K562 (cell line): ENCODE measurements at regions not wholly inside any gene's neighbourhood (a gene's known extent, or its start where the extent isn't known, plus 50 kb on each side); places are given as distances from the start of the nearest gene placed in this dataset.

Experiments used
- ATAC-seq: fragments of 200-7000 bp; cut with Tn5 transposase; 3 replicates; pipeline ENCODE4 v1.9.1; 2020; ENCODE audit warnings: moderate library complexity
- BruUV-seq: library from RNA; stranded (reverse); fragments of 400-500 nt; replicated peaks from 2 replicates; lab custom pipeline; 2021; lab: Mats Ljungman, UMichigan
- CTCF ChIA-PET: fragments of 300-600 bp; formaldehyde crosslinking; extraction: SDS; loops from one replicate; lab custom pipeline; 2021; ENCODE audit warnings: low intra/inter-chr PET ratio; lab: Yijun Ruan, JAX
- POLR2A ChIA-PET: fragments of 300-600, 350-650 bp; sonication (Branson Sonifier 250); formaldehyde crosslinking; extraction: SDS; loops from one replicate; lab custom pipeline; 2021; ENCODE audit warnings: antibody characterized with exemption, inconsistent platforms; lab: Yijun Ruan, JAX
- DNase-seq, 4 experiments: peaks; one replicate each; pipeline versions ENCODE4 v3.0.0 to v3.0.0-alpha.2; 2011 to 2018; ENCODE audit warnings: low spot score in 3 of 4, mixed read lengths in 3 of 4; ENCODE audit errors: extremely low read depth in 1 of 4
- FAIRE-seq: peaks from 2 replicates; lab custom pipeline; 2011; peaks lifted over from hg19 to GRCh38; lab: Jason Lieb, UNC
- H2AFZ ChIP-seq: 2 replicates; pipeline ENCODE4 v1.6.0; 2011; ENCODE audit warnings: low read depth, low read length, control low read depth, inconsistent platforms
- H3K27ac ChIP-seq: fragments of 200-600 bp; 3 replicates; pipeline ENCODE4 v1.8.0; 2011; ENCODE audit warnings: low read depth, mild to moderate bottlenecking, control low read depth, inconsistent platforms, low read length, moderate library complexity, mixed read lengths; ENCODE audit errors: extremely low read depth
- H3K27me3 ChIP-seq, 2 experiments: fragments of 300-600 bp in 1 of 2; 2 replicates in 1 of 2; 3 replicates in 1 of 2; pipeline versions ENCODE4 v1.6.0 to v1.8.0; 2011; ENCODE audit warnings: inconsistent platforms in 2 of 2, low read length in 2 of 2, mild to moderate bottlenecking in 1 of 2, mixed read lengths in 1 of 2, moderate library complexity in 1 of 2; ENCODE audit not compliant: control insufficient read depth in 2 of 2, insufficient read depth in 2 of 2
- H3K36me3 ChIP-seq: fragments of 300-600 bp; 3 replicates; pipeline ENCODE4 v1.8.0; 2011; ENCODE audit warnings: mild to moderate bottlenecking, low read length, inconsistent platforms; ENCODE audit not compliant: control insufficient read depth, insufficient read depth
- H3K4me1 ChIP-seq, 2 experiments: fragments of 200-600 bp in 1 of 2; replicated peaks in 1 of 2; 2 replicates in 1 of 2; 3 replicates in 1 of 2; pipeline versions ENCODE4 v1.5.1 to v1.8.0; 2011; ENCODE audit warnings: inconsistent platforms in 2 of 2, low read length in 2 of 2, mild to moderate bottlenecking in 1 of 2, mixed read lengths in 1 of 2, moderate library complexity in 1 of 2; ENCODE audit not compliant: control insufficient read depth in 2 of 2, insufficient read depth in 2 of 2
- H3K4me2 ChIP-seq: 2 replicates; pipeline ENCODE4 v1.6.1; 2011; ENCODE audit warnings: low read length, control low read depth, inconsistent platforms, mixed read lengths; ENCODE audit not compliant: insufficient read depth
- H3K4me3 ChIP-seq: fragments of 200-600 bp; sonication (generic), shearing (Covaris generic); 2 replicates; pipeline ENCODE4 v1.5.1; 2016; ENCODE audit warnings: control low read depth, inconsistent platforms
- H3K79me2 ChIP-seq: fragments of 200-600 bp; 3 replicates; pipeline ENCODE4 v1.8.0; 2011; ENCODE audit warnings: low read length, inconsistent platforms; ENCODE audit not compliant: control insufficient read depth, insufficient read depth
- H3K9ac ChIP-seq, 2 experiments: 2 replicates each; pipeline versions ENCODE4 v1.6.0 to v1.6.1; 2011; ENCODE audit warnings: low read depth in 2 of 2, low read length in 2 of 2, control low read depth in 1 of 2, inconsistent platforms in 1 of 2, mild to moderate bottlenecking in 1 of 2, mixed read lengths in 1 of 2; ENCODE audit not compliant: insufficient read depth in 1 of 2
- H3K9me1 ChIP-seq: one replicate; pipeline ENCODE4 v1.6.0; 2011; ENCODE audit warnings: inconsistent platforms, mild to moderate bottlenecking, low read length, moderate library complexity; ENCODE audit not compliant: control insufficient read depth, insufficient read depth
- H3K9me3 ChIP-seq: replicated peaks from 2 replicates; pipeline ENCODE4 v1.5.1; 2011; ENCODE audit warnings: low read depth, low read length, inconsistent platforms; ENCODE audit not compliant: control insufficient read depth, insufficient read depth
- H4K20me1 ChIP-seq: replicated peaks from 2 replicates; pipeline ENCODE4 v1.6.1; 2011; ENCODE audit warnings: low read length, inconsistent platforms, mixed read lengths; ENCODE audit not compliant: control insufficient read depth, insufficient read depth
- DMBX1 ChIP-seq: fragments of 250-450 bp; sonication (Bioruptor Pico); IDR thresholded peaks from 2 replicates; pipeline ENCODE4 v1.8.0; 2022; ENCODE audit warnings: inconsistent platforms, mild to moderate bottlenecking, moderate library complexity, borderline replicate concordance
- EHMT2 ChIP-seq: fragments of 450-650 bp; IDR thresholded peaks from 2 replicates; pipeline ENCODE4 v1.6.1; 2018; ENCODE audit warnings: antibody characterized with exemption
- MIER1 ChIP-seq: fragments of 450-650 bp; IDR thresholded peaks from 2 replicates; pipeline ENCODE4 v1.6.1; 2016; ENCODE audit warnings: antibody characterized with exemption, mild to moderate bottlenecking, low read depth
- NONO ChIP-seq, 2 experiments: fragments of 200-400 bp in 1 of 2; fragments of 450-650 bp in 1 of 2; formaldehyde crosslinking in 1 of 2; IDR thresholded peaks; 2 replicates each; pipeline ENCODE4 v1.6.1; 2017; ENCODE audit warnings: low read depth in 2 of 2, mild to moderate bottlenecking in 2 of 2, moderate library complexity in 2 of 2, low read length in 1 of 2
- PTTG1 ChIP-seq: fragments of 450-650 bp; IDR thresholded peaks from 2 replicates; pipeline ENCODE4 v1.6.1; 2016; ENCODE audit warnings: low read depth, mild to moderate bottlenecking, missing genetic modification characterization, missing compliant biosample characterization
- REST ChIP-seq, 2 experiments: fragments of 450-650 bp; formaldehyde crosslinking in 1 of 2; IDR thresholded peaks; 2 replicates each; pipeline versions ENCODE4 v1.4.0 to v1.6.1; 2014 to 2020; ENCODE audit warnings: mild to moderate bottlenecking in 2 of 2, borderline replicate concordance in 1 of 2, low read depth in 1 of 2
- SMAD3 ChIP-seq: fragments of 450-650 bp; formaldehyde crosslinking; conservative IDR thresholded peaks from 2 replicates; pipeline ENCODE4 v1.4.0; 2020; ENCODE audit warnings: mild to moderate bottlenecking
- ZFPM2 ChIP-seq: fragments of 250-450 bp; sonication (Bioruptor Pico); IDR thresholded peaks from 2 replicates; pipeline ENCODE4 v1.5.1; 2022; ENCODE audit warnings: mild to moderate bottlenecking
- WGBS: fragments of 100-300 bp; shearing (Covaris generic); methylation state at CpG from one replicate; pipeline ENCODE4 v1.1.6; 2016; ENCODE audit warnings: low coverage, mixed read lengths; ENCODE audit not compliant: insufficient coverage; ENCODE audit errors: missing lambda C conversion rate; 5-methylcytosine and 5-hydroxymethylcytosine counted together
- in situ Hi-C: fragments of 300-500 bp; cut with MboI; formaldehyde crosslinking; loops from 4 replicates; pipeline ENCODE4 v1.15.0; 2018; ENCODE audit warnings: inconsistent platforms, mixed read lengths
- intact Hi-C: fragments of 100-400 bp; cut with micrococcal nuclease; formaldehyde crosslinking; loops from 2 replicates; pipeline ENCODE4 v1.14.2; 2022

GRCh38 chr2:41791523-41791922 lies 256.3 kb upstream of the PKDCC start:
- Histone ChIP-seq H3K4me2 (no peak overlapping the region), H3K36me3 (no peaks in the 10 kb centered on the region), H2AFZ (no peak overlapping the region), H3K4me1 (no peaks in the 10 kb centered on the region), H3K27me3 (no peaks in the 10 kb centered on the region), H3K79me2 (no peaks in the 10 kb centered on the region), H3K9me1 (no peaks in the 10 kb centered on the region), H3K27ac (no peak overlapping the region), H4K20me1 (no peaks in the 10 kb centered on the region), H3K4me3 (no peak overlapping the region), H3K9me3 (no peaks in the 10 kb centered on the region), H3K9ac (no peak overlapping the region)
- ChIA-PET CTCF (no interaction called here), POLR2A (interaction anchor here (0.6 kb wide), 1 partner anchor 1888 kb away, joined by 3 read pairs; no protein-coding TSS in a partner anchor)
- in situ Hi-C loops (no loop called here), intact Hi-C loops (no loop called here)
- DNase-seq (peak in 1 of 4 experiments; percentile 20), ATAC-seq (no peak), FAIRE-seq (peak; percentile 61)
- WGBS, result 0% methylated on average over 1 of the region's 1 CpG
- BruUV-seq, result no TSS peak
- TF ChIP-seq REST (IDR thresholded peaks at IDR 0.05; ENCODE audit: borderline replicate concordance) (peak; percentile 97), REST (CRISPR knock-in tag; IDR thresholded peaks at IDR 0.05; ENCODE audit: low read depth) (peak; percentile 93), ZFPM2 (CRISPR knock-in tag) (no peak), DMBX1 (CRISPR knock-in tag) (peak; percentile 38; the same call in 1 of the 2 replicates), EHMT2 (peak; percentile 95), PTTG1 (no peak), MIER1 (peak; percentile 77; the same call in 1 of the 2 replicates), NONO (IDR thresholded peaks at IDR 0.05; ENCODE audit: low read depth in 2 of 2, low read length in 1 of 2) (no peak), SMAD3 (CRISPR knock-in tag) (no peak)
